ENCODE measurements at regions not wholly inside any gene's neighbourhood (a gene's known extent, or its start where the extent isn't known, plus 50 kb on each side); places are given as distances from the start of the nearest gene placed in this dataset.

GRCh38 chr16:73817526-73818324, 478.9 kb upstream of the PSMD7 start:
- TF ChIP-seq CREB1 (CRISPR knock-in tag; IDR thresholded peaks at IDR 0.05; ENCODE audit: low read depth) (no peak), ZNF462 (CRISPR knock-in tag; IDR thresholded peaks at IDR 0.05) (no peak), NANOG (IDR thresholded peaks at IDR 0.05; ENCODE audit: borderline replicate concordance) (no peak)
- H3K4me3 ChIP-seq: no peak overlapping the region
- peaks cover 9% of the 10 kb centered on the region; the same call in 1 of the 2 replicates for H3K4me1 ChIP-seq (ENCODE audit: insufficient read depth)
- H3K4me3 Mint-ChIP-seq: no peak overlapping the region
- H3K27ac ChIP-seq (ENCODE audit: low read depth): no peak overlapping the region
- H3K9me3 Mint-ChIP-seq: no peaks in the 10 kb centered on the region; the same call in 2 of the 3 replicates
- no peaks in the 10 kb centered on the region for H3K36me3 Mint-ChIP-seq (ENCODE audit: low read depth)
- H3K4me2 ChIP-seq: no peak overlapping the region
- H3K9me2 ChIP-seq (ENCODE audit: insufficient read depth): no peaks in the 10 kb centered on the region
- no peak overlapping the region for H3K27ac Mint-ChIP-seq
- DNase-seq (ENCODE audit: low spot score) (no peak), ATAC-seq (no peak)
- no peak overlapping the region for H2AFZ ChIP-seq
- H3K79me2 ChIP-seq (replicated peaks; ENCODE audit: insufficient read depth): no peaks in the 10 kb centered on the region
- H3K27me3 ChIP-seq (ENCODE audit: insufficient read depth): no peaks in the 10 kb centered on the region
- no peaks in the 10 kb centered on the region for H3K36me3 ChIP-seq (ENCODE audit: insufficient read depth)
- H3K27me3 Mint-ChIP-seq (ENCODE audit: insufficient read depth, low read depth, poor library complexity): no peaks in the 10 kb centered on the region
- no peaks in the 10 kb centered on the region for H3F3A ChIP-seq (replicated peaks; ENCODE audit: low read depth)
- H4K20me1 ChIP-seq (replicated peaks; ENCODE audit: insufficient read depth): no peaks in the 10 kb centered on the region
- peaks cover 9% of the 10 kb centered on the region for H3K4me1 Mint-ChIP-seq

- Histone ChIP-seq H3K4me1 (ENCODE audit: insufficient read depth) (peaks cover 9% of the 10 kb centered on the region; the same call in 1 of the 2 replicates), H2AFZ (peak overlapping the region; percentile 61; the same call in 1 of the 2 replicates), H3K9me2 (ENCODE audit: insufficient read depth) (no peaks in the 10 kb centered on the region), H3K27ac (ENCODE audit: low read depth) (no peak overlapping the region), H3F3A (replicated peaks; ENCODE audit: low read depth) (no peaks in the 10 kb centered on the region), H3K36me3 (ENCODE audit: insufficient read depth) (no peaks in the 10 kb centered on the region), H3K27me3 (ENCODE audit: insufficient read depth) (no peaks in the 10 kb centered on the region), H3K4me2 (no peak overlapping the region), H4K20me1 (replicated peaks; ENCODE audit: insufficient read depth) (no peaks in the 10 kb centered on the region), H3K4me3 (no peak overlapping the region), H3K79me2 (replicated peaks; ENCODE audit: insufficient read depth) (no peaks in the 10 kb centered on the region)
- peaks cover 9% of the 10 kb centered on the region for H3K4me1 Mint-ChIP-seq
- H3K36me3 Mint-ChIP-seq (ENCODE audit: low read depth): no peaks in the 10 kb centered on the region
- DNase-seq (ENCODE audit: low spot score) (no peak), ATAC-seq (peak; percentile 35; the same call in 2 of the 3 replicates)
- no peaks in the 10 kb centered on the region for H3K9me3 Mint-ChIP-seq
- H3K27me3 Mint-ChIP-seq (ENCODE audit: insufficient read depth, low read depth, poor library complexity): no peaks in the 10 kb centered on the region
- H3K27ac Mint-ChIP-seq: no peak overlapping the region
- no peak overlapping the region for H3K4me3 Mint-ChIP-seq
- no peak for TF ChIP-seq POLR2AphosphoS5 (IDR thresholded peaks at IDR 0.05; ENCODE audit: low read depth)
- TF ChIP-seq EZH2phosphoT487 (IDR thresholded peaks at IDR 0.05; ENCODE audit: unreplicated experiment): no peak
- no peak for TF ChIP-seq JUNB (IDR thresholded peaks at IDR 0.05; ENCODE audit: unreplicated experiment)
- no peak for TF ChIP-seq ZNF331 (CRISPR knock-in tag; IDR thresholded peaks at IDR 0.05; ENCODE audit: low read depth)
- no peak for TF ChIP-seq ETS1 (IDR thresholded peaks at IDR 0.05)
- TF ChIP-seq STAT1 (IDR thresholded peaks at IDR 0.05; ENCODE audit: unreplicated experiment): no peak
These were observed 483.1 kb upstream of the PSMD7 start for GRCh38 chr16:73813527-73813926.
